Esophagus squamous epithelium (tissue), 4 donors: ENCODE measurements at regions not wholly inside any gene's neighbourhood (a gene's known extent, or its start where the extent isn't known, plus 50 kb on each side); places are given as distances from the start of the nearest gene placed in this dataset.

Source experiments
- CTCF ChIP-seq, 6 experiments: fragments of 450-650 bp in 4 of 6; fragments of 200-600 bp in 2 of 6; sonication (generic) in 2 of 6; IDR thresholded peaks; one replicate each; pipeline ENCODE4 v1.5.1; 2016 to 2019; ENCODE audit warnings: antibody characterized with exemption in 6 of 6, mild to moderate bottlenecking in 4 of 6, moderate library complexity in 4 of 6
- POLR2A ChIP-seq, 4 donors: fragments of 450-650 bp; IDR thresholded peaks; one replicate each; pipeline ENCODE4 v1.6.1; 2017; ENCODE audit warnings: antibody characterized with exemption in 4 of 4, mild to moderate bottlenecking in 4 of 4, moderate library complexity in 3 of 4

- TF ChIP-seq CTCF (IDR thresholded peaks at IDR 0.05) = no peak
- no peak for TF ChIP-seq POLR2A (IDR thresholded peaks at IDR 0.05)
These were observed 72.5 kb upstream of the CTSC start for GRCh38 chr11:88410056-88410455.
